SK-N-MC (cell line): ENCODE measurements at regions not wholly inside any gene's neighbourhood (a gene's known extent, or its start where the extent isn't known, plus 50 kb on each side); places are given as distances from the start of the nearest gene placed in this dataset.

Experiments
- EZH2 ChIP-seq: fragments of 200-600 bp; sonication (generic); IDR thresholded peaks from one replicate; pipeline ENCODE4 v1.6.1; 2017; ENCODE audit warnings: antibody characterized with exemption
- FOXP2 ChIP-seq: optimal IDR thresholded peaks from 2 replicates; pipeline ENCODE3; 2011; ENCODE audit warnings: mild to moderate bottlenecking, moderate library complexity; ENCODE audit not compliant: insufficient read depth; ENCODE audit errors: extremely low read length, control extremely low read depth
- POLR2AphosphoS5 ChIP-seq: IDR thresholded peaks from 2 replicates; pipeline ENCODE4 v1.6.1; 2012; ENCODE audit warnings: mild to moderate bottlenecking, low read depth, low read length, borderline replicate concordance

DNA sequence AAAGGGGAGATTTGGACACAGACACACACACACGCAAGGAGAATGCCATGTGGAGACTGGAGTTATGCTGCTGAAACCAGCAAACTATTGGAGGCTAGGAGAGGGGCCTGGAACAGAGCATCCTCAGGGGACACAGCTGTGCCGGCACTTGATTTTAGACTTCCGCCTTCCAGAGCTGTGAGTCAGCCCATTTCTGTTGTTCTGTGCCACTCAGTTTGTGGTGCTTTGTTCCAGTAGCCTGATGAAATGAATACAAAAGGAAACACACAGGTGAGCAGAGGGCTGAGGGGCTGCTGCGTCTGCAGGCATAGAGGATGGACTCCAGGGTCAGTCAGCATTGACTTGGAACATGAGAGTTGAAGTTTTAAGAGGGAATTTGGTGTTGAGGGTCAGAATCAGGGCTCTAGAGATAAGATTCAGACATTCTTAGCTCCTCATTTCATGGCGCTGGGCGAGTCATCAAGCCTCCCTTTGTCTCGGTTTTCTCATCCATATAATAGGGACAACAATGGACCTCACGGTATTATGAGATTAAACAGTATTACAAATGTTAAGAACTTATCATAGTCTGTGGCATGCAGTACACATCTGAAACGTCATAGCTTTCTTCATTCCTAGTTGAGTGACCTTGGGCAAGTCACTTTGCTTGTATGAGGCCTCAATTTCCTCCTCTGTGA is 191.0 kb downstream of the MIAT start:
- no peak for TF ChIP-seq EZH2
- no peak for TF ChIP-seq POLR2AphosphoS5
- TF ChIP-seq FOXP2, result no peak
